ENCODE measurements at regions not wholly inside any gene's neighbourhood (a gene's known extent, or its start where the extent isn't known, plus 50 kb on each side); places are given as distances from the start of the nearest gene placed in this dataset.

- TF ChIP-seq CTCF (IDR thresholded peaks at IDR 0.05; ENCODE audit: low read depth, low read length) (no peak), EZH2phosphoT487 (IDR thresholded peaks at IDR 0.05; ENCODE audit: low read depth) (no peak)
Measured at GRCh38 chr2:150677551-150677950, 190.1 kb upstream of the RND3 start.

All from OCI-LY3 (cell line).